Prostate gland (tissue), 2 donors: ENCODE measurements at regions not wholly inside any gene's neighbourhood (a gene's known extent, or its start where the extent isn't known, plus 50 kb on each side); places are given as distances from the start of the nearest gene placed in this dataset.

ENCODE experiments used
- DNase-seq: peaks from one replicate; pipeline ENCODE4 v3.0.0-alpha.2; 2019; ENCODE audit warnings: low spot score
- H3K27ac ChIP-seq, 2 donors: fragments of 200-600 bp; sonication (generic); 2 replicates each; pipeline ENCODE4 v1.5.1; 2017 to 2019
- H3K27me3 ChIP-seq: fragments of 200-600 bp; sonication (generic); replicated peaks from 2 replicates; pipeline ENCODE4 v1.5.1; 2019; ENCODE audit not compliant: insufficient read depth
- H3K36me3 ChIP-seq, 2 donors: fragments of 200-600 bp; sonication (generic); 1 replicate in 1 of 2; 2 replicates in 1 of 2; pipeline versions ENCODE4 v1.5.1 to v1.8.1; 2017 to 2019
- H3K4me1 ChIP-seq: fragments of 200-600 bp; sonication (generic); replicated peaks from 2 replicates; pipeline ENCODE4 v1.5.1; 2019
- H3K4me3 ChIP-seq, 2 donors: fragments of 200-600 bp; sonication (generic); 2 replicates each; pipeline ENCODE4 v1.5.1; 2017 to 2019
- H3K9me3 ChIP-seq: fragments of 200-600 bp; sonication (generic); 2 replicates; pipeline ENCODE4 v1.5.1; 2017
- CTCF ChIP-seq, 4 experiments: fragments of 200-600 bp in 2 of 4; fragments of 450-650 bp in 2 of 4; sonication (generic) in 2 of 4; IDR thresholded peaks; 1 replicate in 3 of 4; 2 replicates in 1 of 4; pipeline ENCODE4 v1.5.1; 2016 to 2019; ENCODE audit warnings: antibody characterized with exemption in 4 of 4, mild to moderate bottlenecking in 2 of 4, moderate library complexity in 2 of 4
- POLR2A ChIP-seq: fragments of 450-650 bp; IDR thresholded peaks from one replicate; pipeline ENCODE4 v1.6.1; 2016; ENCODE audit warnings: antibody characterized with exemption, mild to moderate bottlenecking
- POLR2AphosphoS5 ChIP-seq: sonication (generic); formaldehyde crosslinking; IDR thresholded peaks from one replicate; pipeline ENCODE4 v1.6.1; 2017; ENCODE audit warnings: antibody characterized with exemption
- WGBS: methylation state at CpG from one replicate; pipeline ENCODE4 v1.1.5; 2018; 5-methylcytosine and 5-hydroxymethylcytosine counted together
- intact Hi-C: fragments of 100-400 bp; cut with DNase I; formaldehyde crosslinking; loops from one replicate; pipeline ENCODE4 v1.14.2; 2022

- WGBS = 100% methylated on average over 1 of the region's 1 CpG
- no peak overlapping the region for H3K27ac ChIP-seq
- H3K27me3 ChIP-seq = no peaks in the 10 kb centered on the region
- intact Hi-C loops = no loop called here
- no peak for DNase-seq
- no peak overlapping the region for H3K4me3 ChIP-seq
- TF ChIP-seq POLR2A (no peak), POLR2AphosphoS5 (no peak), CTCF (IDR thresholded peaks at IDR 0.05) (no peak)
- H3K9me3 ChIP-seq = no peaks in the 10 kb centered on the region
- no peaks in the 10 kb centered on the region for H3K36me3 ChIP-seq
- no peaks in the 10 kb centered on the region for H3K4me1 ChIP-seq
Observed at GRCh38 chrY:15286572-15286971, 762.2 kb downstream of the NLGN4Y start.

- intact Hi-C loops = no loop called here
- 85% methylated on average over 2 of the region's 2 CpGs for WGBS
- H3K27me3 ChIP-seq = no peaks in the 10 kb centered on the region
- no peaks in the 10 kb centered on the region for H3K36me3 ChIP-seq
- DNase-seq = no peak
- no peak overlapping the region for H3K4me3 ChIP-seq
- H3K4me1 ChIP-seq = no peaks in the 10 kb centered on the region
- no peak for TF ChIP-seq CTCF (IDR thresholded peaks at IDR 0.05)
- TF ChIP-seq POLR2A = no peak
- TF ChIP-seq POLR2AphosphoS5 = no peak
- no peak overlapping the region for H3K27ac ChIP-seq
- H3K9me3 ChIP-seq = no peaks in the 10 kb centered on the region
Observed at GRCh38 chrY:15289821-15290220, 765.5 kb downstream of the NLGN4Y start.

GRCh38 chrY:15292881-15293280 is 768.6 kb downstream of the NLGN4Y start:
- WGBS = 55% methylated on average over 6 of the region's 8 CpGs
- DNase-seq = no peak

GRCh38 chrY:15301879-15302278 is 777.5 kb downstream of the NLGN4Y start:
- no peaks in the 10 kb centered on the region for H3K9me3 ChIP-seq
- H3K27ac ChIP-seq = no peak overlapping the region
- DNase-seq = no peak
- 77% methylated on average over 3 of the region's 3 CpGs for WGBS
- H3K36me3 ChIP-seq = no peaks in the 10 kb centered on the region
- no peaks in the 10 kb centered on the region for H3K27me3 ChIP-seq
- intact Hi-C loops = no loop called here
- TF ChIP-seq POLR2A (no peak), POLR2AphosphoS5 (no peak), CTCF (IDR thresholded peaks at IDR 0.05) (no peak)
- H3K4me1 ChIP-seq = no peaks in the 10 kb centered on the region
- H3K4me3 ChIP-seq = no peak overlapping the region

More at GRCh38 chrY:15292881-15293280, 768.6 kb downstream of the NLGN4Y start:
- H3K4me1 ChIP-seq = no peaks in the 10 kb centered on the region
- H3K27ac ChIP-seq = no peak overlapping the region
- intact Hi-C loops = no loop called here
- no peaks in the 10 kb centered on the region for H3K36me3 ChIP-seq
- TF ChIP-seq POLR2A = no peak
- no peak for TF ChIP-seq CTCF (IDR thresholded peaks at IDR 0.05)
- no peak for TF ChIP-seq POLR2AphosphoS5
- no peak overlapping the region for H3K4me3 ChIP-seq
- no peaks in the 10 kb centered on the region for H3K27me3 ChIP-seq
- no peaks in the 10 kb centered on the region for H3K9me3 ChIP-seq

GRCh38 chrY:15312166-15312565 is 787.8 kb downstream of the NLGN4Y start:
- Histone ChIP-seq H3K4me1 (no peaks in the 10 kb centered on the region), H3K27ac (no peak overlapping the region), H3K36me3 (no peaks in the 10 kb centered on the region), H3K27me3 (no peaks in the 10 kb centered on the region), H3K4me3 (no peak overlapping the region), H3K9me3 (no peaks in the 10 kb centered on the region)
- intact Hi-C loops = no loop called here
- WGBS = 89% methylated on average over 2 of the region's 2 CpGs
- TF ChIP-seq POLR2A (no peak), CTCF (IDR thresholded peaks at IDR 0.05) (no peak), POLR2AphosphoS5 (no peak)
- no peak for DNase-seq
